ENCODE measurements at regions not wholly inside any gene's neighbourhood (a gene's known extent, or its start where the extent isn't known, plus 50 kb on each side); places are given as distances from the start of the nearest gene placed in this dataset.

DNA sequence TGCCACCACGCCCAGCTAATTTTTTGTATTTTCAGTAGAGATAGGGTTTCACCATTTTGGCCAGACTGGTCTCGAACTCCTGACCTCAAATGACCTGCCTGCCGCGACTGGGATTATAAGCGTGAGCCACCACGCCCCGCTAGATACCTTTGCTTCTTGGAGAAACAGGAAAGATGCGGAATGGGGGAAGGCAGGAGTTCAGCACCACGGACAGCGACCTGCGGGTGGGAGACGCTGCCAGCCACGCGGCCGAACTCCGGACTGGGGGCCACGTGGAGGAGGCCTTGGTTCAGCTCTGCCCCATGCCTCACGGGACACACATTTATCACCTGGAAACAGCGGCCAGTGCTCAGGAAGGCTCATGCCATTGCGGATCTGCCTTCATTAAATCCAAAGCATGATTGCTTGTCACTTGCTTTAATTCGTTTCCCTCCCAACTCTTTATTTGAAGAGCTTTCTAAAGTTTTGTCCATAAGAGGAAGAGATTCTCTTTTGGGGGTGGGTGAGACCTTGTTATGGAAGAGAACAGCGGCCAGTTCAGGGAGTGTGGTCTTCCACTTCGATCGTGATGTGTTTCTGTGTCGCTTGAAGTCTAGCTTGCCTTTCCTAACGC lies 219.9 kb downstream of the ENGASE start (continued):
- TF ChIP-seq, protein P1, sequence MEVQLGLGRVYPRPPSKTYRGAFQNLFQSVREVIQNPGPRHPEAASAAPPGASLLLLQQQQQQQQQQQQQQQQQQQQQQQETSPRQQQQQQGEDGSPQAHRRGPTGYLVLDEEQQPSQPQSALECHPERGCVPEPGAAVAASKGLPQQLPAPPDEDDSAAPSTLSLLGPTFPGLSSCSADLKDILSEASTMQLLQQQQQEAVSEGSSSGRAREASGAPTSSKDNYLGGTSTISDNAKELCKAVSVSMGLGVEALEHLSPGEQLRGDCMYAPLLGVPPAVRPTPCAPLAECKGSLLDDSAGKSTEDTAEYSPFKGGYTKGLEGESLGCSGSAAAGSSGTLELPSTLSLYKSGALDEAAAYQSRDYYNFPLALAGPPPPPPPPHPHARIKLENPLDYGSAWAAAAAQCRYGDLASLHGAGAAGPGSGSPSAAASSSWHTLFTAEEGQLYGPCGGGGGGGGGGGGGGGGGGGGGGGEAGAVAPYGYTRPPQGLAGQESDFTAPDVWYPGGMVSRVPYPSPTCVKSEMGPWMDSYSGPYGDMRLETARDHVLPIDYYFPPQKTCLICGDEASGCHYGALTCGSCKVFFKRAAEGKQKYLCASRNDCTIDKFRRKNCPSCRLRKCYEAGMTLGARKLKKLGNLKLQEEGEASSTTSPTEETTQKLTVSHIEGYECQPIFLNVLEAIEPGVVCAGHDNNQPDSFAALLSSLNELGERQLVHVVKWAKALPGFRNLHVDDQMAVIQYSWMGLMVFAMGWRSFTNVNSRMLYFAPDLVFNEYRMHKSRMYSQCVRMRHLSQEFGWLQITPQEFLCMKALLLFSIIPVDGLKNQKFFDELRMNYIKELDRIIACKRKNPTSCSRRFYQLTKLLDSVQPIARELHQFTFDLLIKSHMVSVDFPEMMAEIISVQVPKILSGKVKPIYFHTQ (CRISPR knock-in tag; IDR thresholded peaks at IDR 0.05) = no peak
- TF ChIP-seq HMGA2 (CRISPR knock-in tag; IDR thresholded peaks at IDR 0.05) (no peak), KAT7 (CRISPR knock-in tag; IDR thresholded peaks at IDR 0.05; ENCODE audit: borderline replicate concordance) (no peak), ZMAT4 (CRISPR knock-in tag; IDR thresholded peaks at IDR 0.05) (no peak), SP1 (CRISPR knock-in tag; conservative IDR thresholded peaks at IDR 0.05) (peak; percentile 81), EMX1 (CRISPR knock-in tag; IDR thresholded peaks at IDR 0.05) (no peak), USF2 (CRISPR knock-in tag; IDR thresholded peaks at IDR 0.05) (peak; percentile 64), ERG (CRISPR knock-in tag; IDR thresholded peaks at IDR 0.05) (no peak), FOXP1 (CRISPR knock-in tag; IDR thresholded peaks at IDR 0.05; ENCODE audit: borderline replicate concordance) (peak; percentile 99), ZNF532 (CRISPR knock-in tag; IDR thresholded peaks at IDR 0.05; ENCODE audit: borderline replicate concordance) (no peak), IRF2 (CRISPR knock-in tag; IDR thresholded peaks at IDR 0.05; ENCODE audit: borderline replicate concordance, low read depth) (peak; percentile 86; the same call in 1 of the 2 replicates), ZNF263 (CRISPR knock-in tag; IDR thresholded peaks at IDR 0.05; ENCODE audit: low read depth) (peak; percentile 55; the same call in 1 of the 2 replicates), MXD4 (CRISPR knock-in tag; IDR thresholded peaks at IDR 0.05; ENCODE audit: borderline replicate concordance) (no peak), NFE2L1 (CRISPR knock-in tag; IDR thresholded peaks at IDR 0.05) (peak; percentile 98), ZNF317 (CRISPR knock-in tag; IDR thresholded peaks at IDR 0.05; ENCODE audit: borderline replicate concordance, low read depth) (peak; percentile 34; the same call in 1 of the 2 replicates), OVOL2 (CRISPR knock-in tag; IDR thresholded peaks at IDR 0.05; ENCODE audit: borderline replicate concordance) (no peak), ZNF219 (CRISPR knock-in tag; IDR thresholded peaks at IDR 0.05; ENCODE audit: borderline replicate concordance) (peak; percentile 96; the same call in 1 of the 2 replicates), JAZF1 (CRISPR knock-in tag; IDR thresholded peaks at IDR 0.05) (no peak)
- TF ChIP-seq, protein P2, sequence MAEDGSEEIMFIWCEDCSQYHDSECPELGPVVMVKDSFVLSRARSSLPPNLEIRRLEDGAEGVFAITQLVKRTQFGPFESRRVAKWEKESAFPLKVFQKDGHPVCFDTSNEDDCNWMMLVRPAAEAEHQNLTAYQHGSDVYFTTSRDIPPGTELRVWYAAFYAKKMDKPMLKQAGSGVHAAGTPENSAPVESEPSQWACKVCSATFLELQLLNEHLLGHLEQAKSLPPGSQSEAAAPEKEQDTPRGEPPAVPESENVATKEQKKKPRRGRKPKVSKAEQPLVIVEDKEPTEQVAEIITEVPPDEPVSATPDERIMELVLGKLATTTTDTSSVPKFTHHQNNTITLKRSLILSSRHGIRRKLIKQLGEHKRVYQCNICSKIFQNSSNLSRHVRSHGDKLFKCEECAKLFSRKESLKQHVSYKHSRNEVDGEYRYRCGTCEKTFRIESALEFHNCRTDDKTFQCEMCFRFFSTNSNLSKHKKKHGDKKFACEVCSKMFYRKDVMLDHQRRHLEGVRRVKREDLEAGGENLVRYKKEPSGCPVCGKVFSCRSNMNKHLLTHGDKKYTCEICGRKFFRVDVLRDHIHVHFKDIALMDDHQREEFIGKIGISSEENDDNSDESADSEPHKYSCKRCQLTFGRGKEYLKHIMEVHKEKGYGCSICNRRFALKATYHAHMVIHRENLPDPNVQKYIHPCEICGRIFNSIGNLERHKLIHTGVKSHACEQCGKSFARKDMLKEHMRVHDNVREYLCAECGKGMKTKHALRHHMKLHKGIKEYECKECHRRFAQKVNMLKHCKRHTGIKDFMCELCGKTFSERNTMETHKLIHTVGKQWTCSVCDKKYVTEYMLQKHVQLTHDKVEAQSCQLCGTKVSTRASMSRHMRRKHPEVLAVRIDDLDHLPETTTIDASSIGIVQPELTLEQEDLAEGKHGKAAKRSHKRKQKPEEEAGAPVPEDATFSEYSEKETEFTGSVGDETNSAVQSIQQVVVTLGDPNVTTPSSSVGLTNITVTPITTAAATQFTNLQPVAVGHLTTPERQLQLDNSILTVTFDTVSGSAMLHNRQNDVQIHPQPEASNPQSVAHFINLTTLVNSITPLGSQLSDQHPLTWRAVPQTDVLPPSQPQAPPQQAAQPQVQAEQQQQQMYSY (CRISPR knock-in tag; IDR thresholded peaks at IDR 0.05) = peak; percentile 43; the same call in 1 of the 2 replicates
- TF ChIP-seq, protein P3, sequence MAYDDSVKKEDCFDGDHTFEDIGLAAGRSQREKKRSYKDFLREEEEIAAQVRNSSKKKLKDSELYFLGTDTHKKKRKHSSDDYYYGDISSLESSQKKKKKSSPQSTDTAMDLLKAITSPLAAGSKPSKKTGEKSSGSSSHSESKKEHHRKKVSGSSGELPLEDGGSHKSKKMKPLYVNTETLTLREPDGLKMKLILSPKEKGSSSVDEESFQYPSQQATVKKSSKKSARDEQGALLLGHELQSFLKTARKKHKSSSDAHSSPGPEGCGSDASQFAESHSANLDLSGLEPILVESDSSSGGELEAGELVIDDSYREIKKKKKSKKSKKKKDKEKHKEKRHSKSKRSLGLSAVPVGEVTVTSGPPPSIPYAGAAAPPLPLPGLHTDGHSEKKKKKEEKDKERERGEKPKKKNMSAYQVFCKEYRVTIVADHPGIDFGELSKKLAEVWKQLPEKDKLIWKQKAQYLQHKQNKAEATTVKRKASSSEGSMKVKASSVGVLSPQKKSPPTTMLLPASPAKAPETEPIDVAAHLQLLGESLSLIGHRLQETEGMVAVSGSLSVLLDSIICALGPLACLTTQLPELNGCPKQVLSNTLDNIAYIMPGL (CRISPR knock-in tag; IDR thresholded peaks at IDR 0.05) = peak; percentile 55; the same call in 1 of the 2 replicates
- TF ChIP-seq, protein P4, sequence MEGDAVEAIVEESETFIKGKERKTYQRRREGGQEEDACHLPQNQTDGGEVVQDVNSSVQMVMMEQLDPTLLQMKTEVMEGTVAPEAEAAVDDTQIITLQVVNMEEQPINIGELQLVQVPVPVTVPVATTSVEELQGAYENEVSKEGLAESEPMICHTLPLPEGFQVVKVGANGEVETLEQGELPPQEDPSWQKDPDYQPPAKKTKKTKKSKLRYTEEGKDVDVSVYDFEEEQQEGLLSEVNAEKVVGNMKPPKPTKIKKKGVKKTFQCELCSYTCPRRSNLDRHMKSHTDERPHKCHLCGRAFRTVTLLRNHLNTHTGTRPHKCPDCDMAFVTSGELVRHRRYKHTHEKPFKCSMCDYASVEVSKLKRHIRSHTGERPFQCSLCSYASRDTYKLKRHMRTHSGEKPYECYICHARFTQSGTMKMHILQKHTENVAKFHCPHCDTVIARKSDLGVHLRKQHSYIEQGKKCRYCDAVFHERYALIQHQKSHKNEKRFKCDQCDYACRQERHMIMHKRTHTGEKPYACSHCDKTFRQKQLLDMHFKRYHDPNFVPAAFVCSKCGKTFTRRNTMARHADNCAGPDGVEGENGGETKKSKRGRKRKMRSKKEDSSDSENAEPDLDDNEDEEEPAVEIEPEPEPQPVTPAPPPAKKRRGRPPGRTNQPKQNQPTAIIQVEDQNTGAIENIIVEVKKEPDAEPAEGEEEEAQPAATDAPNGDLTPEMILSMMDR (IDR thresholded peaks at IDR 0.05) = no peak

Data from WTC11 (cell line).